ENCODE measurements at regions not wholly inside any gene's neighbourhood (a gene's known extent, or its start where the extent isn't known, plus 50 kb on each side); places are given as distances from the start of the nearest gene placed in this dataset.

DNA sequence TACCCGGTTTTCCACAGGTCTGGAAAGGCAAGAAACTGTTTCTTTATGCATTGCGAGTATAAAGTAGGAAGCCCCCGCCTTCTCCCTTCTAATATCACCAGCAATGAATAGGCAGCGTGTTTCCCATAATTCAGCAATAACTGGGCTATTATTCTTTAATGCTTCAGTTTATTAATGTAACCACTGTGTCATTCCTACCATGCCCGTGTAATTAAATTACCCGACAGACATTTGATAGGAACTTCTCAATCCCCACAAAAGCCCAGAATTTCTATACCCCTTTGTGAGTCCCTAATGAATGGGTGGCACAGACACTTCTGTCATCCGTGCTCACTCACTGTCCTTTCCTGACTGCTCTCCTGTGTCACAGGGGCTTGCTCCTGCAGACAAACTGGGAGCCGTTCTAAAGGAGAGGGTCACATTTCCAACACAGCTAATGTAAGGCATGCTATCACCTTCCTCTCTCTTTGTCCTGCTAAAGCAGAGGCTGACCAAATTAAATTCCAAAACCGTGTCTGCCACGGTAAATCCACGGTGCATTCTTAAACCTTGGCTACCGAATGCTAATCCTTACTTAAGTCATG lies 108.5 kb upstream of the MID1 start:
- TF ChIP-seq, protein P1, sequence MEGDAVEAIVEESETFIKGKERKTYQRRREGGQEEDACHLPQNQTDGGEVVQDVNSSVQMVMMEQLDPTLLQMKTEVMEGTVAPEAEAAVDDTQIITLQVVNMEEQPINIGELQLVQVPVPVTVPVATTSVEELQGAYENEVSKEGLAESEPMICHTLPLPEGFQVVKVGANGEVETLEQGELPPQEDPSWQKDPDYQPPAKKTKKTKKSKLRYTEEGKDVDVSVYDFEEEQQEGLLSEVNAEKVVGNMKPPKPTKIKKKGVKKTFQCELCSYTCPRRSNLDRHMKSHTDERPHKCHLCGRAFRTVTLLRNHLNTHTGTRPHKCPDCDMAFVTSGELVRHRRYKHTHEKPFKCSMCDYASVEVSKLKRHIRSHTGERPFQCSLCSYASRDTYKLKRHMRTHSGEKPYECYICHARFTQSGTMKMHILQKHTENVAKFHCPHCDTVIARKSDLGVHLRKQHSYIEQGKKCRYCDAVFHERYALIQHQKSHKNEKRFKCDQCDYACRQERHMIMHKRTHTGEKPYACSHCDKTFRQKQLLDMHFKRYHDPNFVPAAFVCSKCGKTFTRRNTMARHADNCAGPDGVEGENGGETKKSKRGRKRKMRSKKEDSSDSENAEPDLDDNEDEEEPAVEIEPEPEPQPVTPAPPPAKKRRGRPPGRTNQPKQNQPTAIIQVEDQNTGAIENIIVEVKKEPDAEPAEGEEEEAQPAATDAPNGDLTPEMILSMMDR (IDR thresholded peaks at IDR 0.05; ENCODE audit: low read length), result no peak
- TF ChIP-seq EZH2 (IDR thresholded peaks at IDR 0.05; ENCODE audit: borderline replicate concordance, low read length), result no peak
